H1 (cell line): ENCODE measurements at regions not wholly inside any gene's neighbourhood (a gene's known extent, or its start where the extent isn't known, plus 50 kb on each side); places are given as distances from the start of the nearest gene placed in this dataset.
A peak's percentile ranks its signal among the peaks of the same experiment; 100 is the strongest.

Experiments
- POLR2A ChIP-seq, 2 experiments: IDR thresholded peaks; 1 replicate in 1 of 2; 2 replicates in 1 of 2; pipeline ENCODE4 v1.6.1; 2011; ENCODE audit warnings: low read depth in 2 of 2, low read length in 2 of 2, mild to moderate bottlenecking in 2 of 2; ENCODE audit errors: control extremely low read depth in 1 of 2
- SUZ12 ChIP-seq: fragments of 200-600 bp; sonication (generic); IDR thresholded peaks from 2 replicates; pipeline ENCODE4 v1.6.1; 2012; ENCODE audit warnings: mild to moderate bottlenecking, inconsistent platforms, low read length, moderate library complexity, mixed read lengths
- TF ChIP-seq, protein P1 (sequence below), 3 experiments: IDR thresholded peaks; 1 replicate in 2 of 3; 2 replicates in 1 of 3; pipeline versions ENCODE4 v1.5.1 to v1.6.1; 2011; ENCODE audit warnings: low read length in 3 of 3, mild to moderate bottlenecking in 3 of 3, inconsistent platforms in 2 of 3, low read depth in 1 of 3, moderate library complexity in 1 of 3; ENCODE audit not compliant: insufficient read depth in 1 of 3; ENCODE audit errors: control extremely low read depth in 1 of 3
- TF ChIP-seq, protein P2 (sequence below): IDR thresholded peaks from 2 replicates; pipeline ENCODE4 v1.6.1; 2011; ENCODE audit warnings: low read depth, mild to moderate bottlenecking, low read length; ENCODE audit not compliant: insufficient read depth

DNA sequence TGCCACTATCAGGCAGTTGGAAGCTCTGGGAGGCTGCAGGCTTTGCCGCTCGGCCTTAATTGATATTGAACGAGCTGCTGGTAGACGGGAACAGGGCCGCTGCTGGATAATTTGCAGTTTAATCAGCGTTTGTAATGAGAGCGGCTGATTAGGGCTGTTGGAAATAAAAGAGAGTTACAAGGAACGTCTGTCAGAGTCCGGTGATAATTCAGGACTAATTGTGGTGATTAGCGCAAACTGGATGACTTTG lies 68.2 kb upstream of the TBCA start:
- TF ChIP-seq SUZ12: peak; percentile 97; the same call in 1 of the 2 replicates
- TF ChIP-seq, protein P1, sequence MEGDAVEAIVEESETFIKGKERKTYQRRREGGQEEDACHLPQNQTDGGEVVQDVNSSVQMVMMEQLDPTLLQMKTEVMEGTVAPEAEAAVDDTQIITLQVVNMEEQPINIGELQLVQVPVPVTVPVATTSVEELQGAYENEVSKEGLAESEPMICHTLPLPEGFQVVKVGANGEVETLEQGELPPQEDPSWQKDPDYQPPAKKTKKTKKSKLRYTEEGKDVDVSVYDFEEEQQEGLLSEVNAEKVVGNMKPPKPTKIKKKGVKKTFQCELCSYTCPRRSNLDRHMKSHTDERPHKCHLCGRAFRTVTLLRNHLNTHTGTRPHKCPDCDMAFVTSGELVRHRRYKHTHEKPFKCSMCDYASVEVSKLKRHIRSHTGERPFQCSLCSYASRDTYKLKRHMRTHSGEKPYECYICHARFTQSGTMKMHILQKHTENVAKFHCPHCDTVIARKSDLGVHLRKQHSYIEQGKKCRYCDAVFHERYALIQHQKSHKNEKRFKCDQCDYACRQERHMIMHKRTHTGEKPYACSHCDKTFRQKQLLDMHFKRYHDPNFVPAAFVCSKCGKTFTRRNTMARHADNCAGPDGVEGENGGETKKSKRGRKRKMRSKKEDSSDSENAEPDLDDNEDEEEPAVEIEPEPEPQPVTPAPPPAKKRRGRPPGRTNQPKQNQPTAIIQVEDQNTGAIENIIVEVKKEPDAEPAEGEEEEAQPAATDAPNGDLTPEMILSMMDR (IDR thresholded peaks at IDR 0.05; ENCODE audit: control extremely low read depth in 1 of 3, insufficient read depth in 1 of 3, low read depth in 1 of 3, low read length in 3 of 3): no peak
- TF ChIP-seq POLR2A (IDR thresholded peaks at IDR 0.05; ENCODE audit: control extremely low read depth in 1 of 2, low read depth in 2 of 2, low read length in 2 of 2): no peak
- TF ChIP-seq, protein P2, sequence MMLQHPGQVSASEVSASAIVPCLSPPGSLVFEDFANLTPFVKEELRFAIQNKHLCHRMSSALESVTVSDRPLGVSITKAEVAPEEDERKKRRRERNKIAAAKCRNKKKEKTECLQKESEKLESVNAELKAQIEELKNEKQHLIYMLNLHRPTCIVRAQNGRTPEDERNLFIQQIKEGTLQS: no peak
